ENCODE measurements at regions not wholly inside any gene's neighbourhood (a gene's known extent, or its start where the extent isn't known, plus 50 kb on each side); places are given as distances from the start of the nearest gene placed in this dataset.

DNA sequence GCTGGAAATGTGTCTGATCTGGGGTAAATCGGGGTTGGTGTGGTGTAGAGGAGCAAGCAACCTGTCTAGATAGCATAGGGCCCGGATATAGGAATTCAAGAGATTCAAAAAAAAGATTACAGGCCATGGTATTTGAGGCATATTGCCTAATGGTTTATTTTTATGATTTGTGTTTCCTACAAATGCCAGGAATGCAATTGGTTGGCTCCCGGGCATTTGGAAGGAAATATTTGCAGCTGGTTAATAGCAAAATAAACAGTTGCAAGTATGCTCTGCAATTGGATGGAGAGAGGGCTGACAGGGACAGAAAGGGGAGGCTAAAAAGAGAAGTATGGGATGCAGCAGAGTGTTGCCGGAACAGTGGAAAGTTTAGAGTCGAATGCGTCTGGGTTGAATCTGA, 315.6 kb upstream of the ATP2B1 start:
- TF ChIP-seq POLR2A (IDR thresholded peaks at IDR 0.05) (no peak), CTCF (IDR thresholded peaks at IDR 0.05) (no peak)
